CD14-positive monocyte (primary cell): ENCODE measurements at regions not wholly inside any gene's neighbourhood (a gene's known extent, or its start where the extent isn't known, plus 50 kb on each side); places are given as distances from the start of the nearest gene placed in this dataset.

ENCODE experiments used
- DNase-seq, 3 donors: peaks; one replicate each; pipeline ENCODE4 v3.0.0-alpha.2; 2011 to 2022
- H2AFZ ChIP-seq: 2 replicates; pipeline ENCODE4 v1.6.0; 2012; ENCODE audit warnings: mild to moderate bottlenecking, low read depth, low read length, inconsistent platforms; ENCODE audit not compliant: insufficient read depth, poor library complexity, severe bottlenecking
- H3K27ac ChIP-seq, 2 donors: 1 replicate in 1 of 2; 2 replicates in 1 of 2; pipeline ENCODE4 v1.5.1; 2012 to 2013; ENCODE audit warnings: low read length in 2 of 2, control low read depth in 1 of 2, inconsistent platforms in 1 of 2, low read depth in 1 of 2, mild to moderate bottlenecking in 1 of 2
- H3K27me3 ChIP-seq, 2 donors: one replicate each; pipeline versions ENCODE4 v1.6.0 to v1.6.1; 2011 to 2013; ENCODE audit warnings: low read length in 2 of 2; ENCODE audit not compliant: control insufficient read depth in 2 of 2, insufficient read depth in 2 of 2
- H3K36me3 ChIP-seq, 2 donors: replicated peaks in 1 of 2; 1 replicate in 1 of 2; 2 replicates in 1 of 2; pipeline versions ENCODE4 v1.5.1 to v1.6.1; 2012 to 2013; ENCODE audit warnings: low read length in 2 of 2, control low read depth in 1 of 2, inconsistent platforms in 1 of 2, mild to moderate bottlenecking in 1 of 2; ENCODE audit not compliant: insufficient read depth in 2 of 2, control insufficient read depth in 1 of 2
- H3K4me1 ChIP-seq, 2 donors: 1 replicate in 1 of 2; 2 replicates in 1 of 2; pipeline versions ENCODE4 v1.5.1 to v1.6.1; 2012 to 2013; ENCODE audit warnings: low read length in 2 of 2, control low read depth in 1 of 2, inconsistent platforms in 1 of 2, mild to moderate bottlenecking in 1 of 2, moderate library complexity in 1 of 2; ENCODE audit not compliant: insufficient read depth in 2 of 2, control insufficient read depth in 1 of 2
- H3K4me2 ChIP-seq: replicated peaks from 2 replicates; pipeline ENCODE3; 2012; ENCODE audit warnings: low read length, moderate library complexity, mild to moderate bottlenecking; ENCODE audit not compliant: poor library complexity, severe bottlenecking; ENCODE audit errors: extremely low read depth
- H3K4me3 ChIP-seq, 3 experiments: fragments of 200-600 bp in 1 of 3; sonication (generic) in 1 of 3; replicated peaks in 1 of 3; 1 replicate in 2 of 3; 2 replicates in 1 of 3; pipeline ENCODE4 v1.5.1; 2011 to 2013; ENCODE audit warnings: low read length in 3 of 3, mild to moderate bottlenecking in 3 of 3, control low read depth in 2 of 3, low read depth in 2 of 3, inconsistent platforms in 1 of 3, moderate library complexity in 1 of 3
- H3K79me2 ChIP-seq: 2 replicates; pipeline ENCODE4 v1.6.0; 2012; ENCODE audit warnings: mild to moderate bottlenecking, control low read depth, inconsistent platforms, low read length, moderate library complexity; ENCODE audit not compliant: insufficient read depth
- H3K9ac ChIP-seq: 2 replicates; pipeline ENCODE4 v1.6.0; 2017; ENCODE audit warnings: low read length, mild to moderate bottlenecking; ENCODE audit not compliant: insufficient read depth, poor library complexity, severe bottlenecking
- H3K9me3 ChIP-seq, 2 donors: replicated peaks in 1 of 2; 1 replicate in 1 of 2; 2 replicates in 1 of 2; pipeline versions ENCODE4 v1.5.1 to v1.6.1; 2012 to 2013; ENCODE audit warnings: low read length in 2 of 2, control low read depth in 1 of 2; ENCODE audit not compliant: control insufficient read depth in 1 of 2, insufficient read depth in 1 of 2
- H4K20me1 ChIP-seq: 2 replicates; pipeline ENCODE4 v1.6.0; 2012; ENCODE audit warnings: mild to moderate bottlenecking, low read length, control low read depth, moderate library complexity; ENCODE audit not compliant: insufficient read depth
- H3K27ac Mint-ChIP-seq, 7 donors: one replicate each; pipeline ENCODE4 v1.8.0; 2020; ENCODE audit warnings: mild to moderate bottlenecking in 7 of 7, mixed read lengths in 7 of 7, moderate library complexity in 6 of 7, inconsistent platforms in 2 of 7
- H3K27me3 Mint-ChIP-seq, 3 donors: one replicate each; pipeline ENCODE4 v1.8.0; 2021 to 2022; ENCODE audit warnings: low read depth in 3 of 3, mild to moderate bottlenecking in 3 of 3, mixed read lengths in 3 of 3, moderate library complexity in 3 of 3, inconsistent platforms in 1 of 3
- H3K36me3 Mint-ChIP-seq, 2 donors: one replicate each; pipeline ENCODE4 v1.8.0; 2020; ENCODE audit warnings: mixed read lengths in 2 of 2, inconsistent platforms in 1 of 2, mild to moderate bottlenecking in 1 of 2
- H3K4me1 Mint-ChIP-seq: one replicate; pipeline ENCODE4 v1.8.0; 2020; ENCODE audit warnings: mild to moderate bottlenecking, mixed read lengths
- H3K4me3 Mint-ChIP-seq, 2 donors: one replicate each; pipeline ENCODE4 v1.8.0; 2020; ENCODE audit warnings: mild to moderate bottlenecking in 2 of 2, mixed read lengths in 2 of 2, moderate library complexity in 1 of 2
- H3K9me3 Mint-ChIP-seq, 7 donors: one replicate each; pipeline ENCODE4 v1.8.0; 2020 to 2022; ENCODE audit warnings: mixed read lengths in 7 of 7, mild to moderate bottlenecking in 6 of 7, moderate library complexity in 6 of 7, inconsistent platforms in 2 of 7
- CTCF ChIP-seq: fragments of 200-600 bp; IDR thresholded peaks from one replicate; pipeline ENCODE4 v1.8.0; 2022; ENCODE audit warnings: antibody characterized with exemption, mild to moderate bottlenecking
- WGBS: methylation state at CpG from one replicate; pipeline ENCODE4 v1.1.5; 2013; ENCODE audit warnings: missing lambda C conversion rate; ENCODE audit not compliant: insufficient coverage; 5-methylcytosine and 5-hydroxymethylcytosine counted together
- intact Hi-C, 2 donors: fragments of 100-400 bp; cut with micrococcal nuclease; formaldehyde crosslinking; loops; one replicate each; pipeline versions ENCODE4 v1.15.0 to v1.15.1; 2023

DNA sequence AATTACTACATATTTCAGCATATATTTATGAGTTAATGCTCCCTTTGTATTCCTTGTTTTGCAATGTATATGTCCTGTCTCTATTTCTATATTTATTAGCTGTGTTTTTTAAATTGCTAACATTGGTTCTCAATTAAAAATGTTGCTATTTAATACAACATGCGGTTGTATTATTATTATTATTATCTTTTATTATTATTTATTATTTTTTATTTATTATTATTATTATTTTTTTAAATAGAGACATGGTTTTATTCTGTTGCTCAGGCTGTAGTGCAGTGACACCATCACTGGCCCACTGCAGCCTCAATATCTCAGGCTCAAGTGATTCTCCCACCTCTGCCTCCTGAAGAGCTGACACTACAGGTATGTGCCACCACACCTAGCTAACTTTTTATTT, 1005.9 kb upstream of the ADGRL3 start:
- Histone ChIP-seq H3K36me3 (no peaks in the 10 kb centered on the region), H3K27ac (no peak overlapping the region), H3K4me1 (no peaks in the 10 kb centered on the region), H2AFZ (no peak overlapping the region), H3K9me3 (peaks cover 0 to 3% of the 10 kb centered on the region in 2 donors), H3K27me3 (no peaks in the 10 kb centered on the region), H3K79me2 (no peaks in the 10 kb centered on the region), H3K9ac (no peak overlapping the region), H3K4me2 (no peak overlapping the region), H4K20me1 (no peaks in the 10 kb centered on the region), H3K4me3 (no peak overlapping the region)
- Mint-ChIP-seq H3K36me3 (no peaks in the 10 kb centered on the region), H3K27me3 (no peaks in the 10 kb centered on the region), H3K4me3 (no peak overlapping the region), H3K27ac (no peak overlapping the region), H3K4me1 (no peaks in the 10 kb centered on the region), H3K9me3 (peaks cover 0 to 10% (median 3%) of the 10 kb centered on the region in 7 donors)
- intact Hi-C loops, result no loop called here
- no peak for TF ChIP-seq CTCF
- no CpG with 5 or more reads among the region's 1 CpG for WGBS
- no peak for DNase-seq

GRCh38 chr4:60195256-60195655, 1004.9 kb upstream of the ADGRL3 start:
- Mint-ChIP-seq H3K9me3 (peaks cover 0 to 10% (median under 1%) of the 10 kb centered on the region in 7 donors), H3K27me3 (no peaks in the 10 kb centered on the region), H3K27ac (no peak overlapping the region), H3K4me3 (no peak overlapping the region), H3K36me3 (no peaks in the 10 kb centered on the region), H3K4me1 (no peaks in the 10 kb centered on the region)
- H2AFZ ChIP-seq, result no peak overlapping the region
- WGBS, result 90% methylated on average over 2 of the region's 2 CpGs
- no peak overlapping the region for H3K27ac ChIP-seq
- no peaks in the 10 kb centered on the region for H3K79me2 ChIP-seq
- intact Hi-C loops, result no loop called here
- H3K9ac ChIP-seq, result no peak overlapping the region
- no peaks in the 10 kb centered on the region for H3K27me3 ChIP-seq
- DNase-seq, result no peak
- H4K20me1 ChIP-seq, result no peaks in the 10 kb centered on the region
- no peaks in the 10 kb centered on the region for H3K36me3 ChIP-seq
- no peaks in the 10 kb centered on the region for H3K4me1 ChIP-seq
- no peak for TF ChIP-seq CTCF
- H3K4me2 ChIP-seq, result no peak overlapping the region
- H3K4me3 ChIP-seq, result no peak overlapping the region
- H3K9me3 ChIP-seq, result peaks cover 0 to 3% of the 10 kb centered on the region in 2 donors
